NCI-H187 treated with DMSO at 0.1 percent for 48 hours (cell line): ENCODE measurements at regions not wholly inside any gene's neighbourhood (a gene's known extent, or its start where the extent isn't known, plus 50 kb on each side); places are given as distances from the start of the nearest gene placed in this dataset.
"Not testable (repeated sequence)": the region's sequence is repeated elsewhere in the genome, so short reads cannot be mapped to it uniquely, and the experiment has no call there.

Source experiments
- DNase-seq: peaks from one replicate; lab custom pipeline; 2025; lab: John Stamatoyannopoulos, UW

DNA sequence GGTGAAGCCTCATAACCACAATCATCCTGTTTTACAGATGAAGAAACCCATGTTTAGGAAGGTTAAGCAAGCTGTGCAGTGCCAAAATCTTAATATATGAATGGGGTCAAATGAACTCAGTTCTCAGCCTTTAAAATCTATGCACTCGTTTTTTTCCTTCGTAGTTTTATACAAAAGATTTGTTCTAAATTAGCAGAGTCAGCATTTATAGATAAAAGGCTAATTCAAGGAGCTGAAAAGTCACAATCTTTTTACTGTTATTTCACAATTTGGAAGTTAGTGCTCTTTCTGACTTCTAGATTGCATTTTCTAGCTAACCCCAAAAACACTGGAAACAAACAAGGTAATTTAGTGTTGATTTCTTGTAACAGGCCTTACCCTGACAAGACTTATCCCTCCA, 766.9 kb upstream of the ADGRL4 start:
- no peak for DNase-seq

DNA sequence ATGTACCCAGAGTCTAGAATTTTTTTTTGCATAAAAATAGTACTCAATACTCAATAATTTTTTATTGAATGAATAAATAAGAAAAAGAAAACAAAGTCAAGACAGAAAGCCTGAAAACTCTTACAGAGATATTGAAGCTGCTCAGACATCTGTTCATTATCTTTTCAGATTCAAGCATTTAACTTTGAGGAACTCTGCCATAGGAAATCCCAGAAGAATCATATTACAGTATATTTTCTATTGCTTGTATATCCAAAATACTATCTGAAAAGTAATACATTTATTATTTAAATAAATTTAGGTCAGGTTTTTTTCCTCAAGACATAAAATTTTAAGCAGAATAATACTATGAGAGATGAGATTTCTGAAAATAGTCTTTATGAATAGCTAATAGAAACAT, 755.9 kb upstream of the ADGRL4 start:
- DNase-seq = no peak

DNA sequence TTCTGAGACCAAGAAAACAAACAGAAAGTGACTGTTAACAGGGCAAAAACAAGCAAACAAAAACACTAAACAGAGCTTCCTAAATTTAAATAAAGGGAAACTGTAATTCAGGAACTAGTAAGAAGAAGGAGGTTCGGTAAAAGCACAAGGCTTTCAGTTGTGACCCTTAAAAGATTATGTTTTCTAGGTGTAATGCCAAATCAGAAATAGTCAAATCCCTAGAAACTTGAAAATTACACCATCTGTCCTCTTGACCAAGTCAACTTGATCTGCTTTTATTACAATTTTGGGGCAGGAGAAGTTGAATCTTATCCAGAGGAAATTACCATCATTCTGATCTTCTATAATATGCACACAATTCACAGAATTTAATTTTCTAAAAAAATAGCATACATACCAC, 754.0 kb upstream of the ADGRL4 start:
- no peak for DNase-seq

DNA sequence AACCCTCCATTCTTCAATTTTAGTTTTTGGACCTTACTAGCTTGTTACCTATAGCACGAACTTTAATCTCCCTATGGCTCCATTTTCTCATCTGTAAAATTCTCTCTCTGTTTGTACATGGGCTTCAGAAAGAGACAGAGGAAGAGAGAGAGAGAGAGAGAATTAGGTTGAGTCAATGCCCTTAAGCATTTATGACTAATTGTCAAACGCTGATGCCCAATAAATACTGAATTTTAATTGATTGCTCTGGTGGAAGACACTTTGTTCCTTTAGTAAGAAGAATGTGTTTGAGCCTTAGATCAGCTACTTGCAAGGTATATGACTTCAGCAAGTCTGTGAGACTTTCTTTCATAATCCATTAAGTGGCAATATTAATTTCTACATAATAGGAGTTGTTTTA, 743.1 kb upstream of the ADGRL4 start:
- DNase-seq = no peak

DNA sequence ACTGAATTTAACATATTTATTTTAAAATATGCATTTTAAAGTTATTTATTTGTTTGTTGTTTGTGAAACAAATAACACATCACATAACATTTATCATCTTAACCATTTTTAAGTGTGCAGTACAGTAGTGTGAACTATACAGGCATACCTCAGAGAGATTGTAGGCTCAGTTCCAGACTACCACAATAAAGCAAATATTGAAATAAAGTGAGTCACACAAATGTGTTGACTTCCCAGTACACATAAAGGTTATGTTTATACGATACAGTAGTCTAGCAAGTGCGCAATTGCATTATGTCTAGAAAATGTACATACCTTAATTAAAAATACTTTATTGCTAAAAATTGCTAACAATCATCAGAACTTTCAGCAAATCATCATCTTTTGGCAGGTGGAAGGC, 739.4 kb upstream of the ADGRL4 start:
- no peak for DNase-seq

DNA sequence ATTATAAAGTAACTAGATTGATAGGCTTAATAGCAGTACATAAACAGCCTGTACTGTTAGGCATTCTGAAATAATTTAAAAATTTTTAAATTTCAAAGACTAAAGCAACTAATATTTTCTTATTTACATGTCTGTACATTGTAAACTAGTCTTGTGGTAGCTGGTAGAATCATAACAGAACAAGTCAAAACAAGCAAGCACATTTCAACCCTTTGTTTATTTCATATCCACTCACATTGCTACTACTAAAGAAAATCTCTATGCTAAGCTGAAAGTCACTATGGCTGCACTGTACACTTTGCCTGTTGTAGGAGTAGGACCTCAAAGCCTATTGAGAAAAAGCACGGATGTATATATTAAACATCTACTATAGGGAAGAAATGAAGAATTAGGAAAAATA, 738.2 kb upstream of the ADGRL4 start:
- no peak for DNase-seq

DNA sequence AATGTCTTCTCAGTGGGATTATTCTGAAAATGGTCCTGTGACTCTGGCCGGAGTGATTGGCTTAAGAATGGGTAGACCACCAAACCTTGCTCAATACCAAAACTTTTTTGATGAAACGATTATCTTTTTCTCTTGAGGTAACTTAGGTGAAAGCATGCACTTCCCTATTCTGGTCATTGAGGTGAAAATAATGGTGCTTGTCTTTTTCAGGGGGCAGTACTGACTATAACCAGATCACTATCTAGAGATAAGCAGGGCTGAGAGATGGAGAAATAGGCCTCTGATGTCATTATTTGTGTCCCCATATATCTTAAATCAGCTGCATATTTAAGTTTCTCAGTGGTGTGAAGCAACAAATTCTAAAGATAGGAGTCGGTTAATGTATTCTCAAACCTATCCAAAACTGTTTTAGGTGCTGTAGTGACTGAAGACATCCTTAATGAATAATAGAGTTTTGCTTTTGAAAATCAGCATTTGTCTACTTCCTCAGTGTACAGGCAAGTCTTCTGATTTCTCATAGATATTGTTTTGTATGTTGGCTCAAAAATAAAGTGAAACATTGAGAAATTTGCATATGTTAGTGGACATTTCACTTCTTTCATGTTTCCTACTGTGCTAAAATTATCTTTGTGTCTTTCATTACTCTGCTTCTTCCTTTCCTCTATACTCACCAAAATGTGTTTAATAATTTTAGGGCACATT, 735.3 kb upstream of the ADGRL4 start:
- no peak for DNase-seq

DNA sequence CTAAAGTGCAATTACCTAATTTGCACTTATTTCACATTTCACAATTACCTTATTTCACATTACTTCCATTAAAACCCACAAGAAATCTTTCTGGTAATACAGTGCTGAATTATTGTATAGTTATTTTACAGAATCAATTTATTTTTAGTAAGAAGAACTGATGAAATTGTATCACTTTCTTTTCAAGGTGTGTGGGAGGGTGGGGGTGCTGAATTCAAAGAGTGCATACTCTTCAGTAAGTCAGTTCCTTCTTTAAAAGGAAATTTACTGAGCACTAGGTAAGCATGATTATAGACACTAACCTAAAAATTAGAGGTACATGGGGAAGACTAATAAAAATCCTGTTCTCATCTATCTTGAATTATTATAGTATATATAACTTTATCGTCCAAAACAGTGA, 731.6 kb upstream of the ADGRL4 start:
- no peak for DNase-seq

DNA sequence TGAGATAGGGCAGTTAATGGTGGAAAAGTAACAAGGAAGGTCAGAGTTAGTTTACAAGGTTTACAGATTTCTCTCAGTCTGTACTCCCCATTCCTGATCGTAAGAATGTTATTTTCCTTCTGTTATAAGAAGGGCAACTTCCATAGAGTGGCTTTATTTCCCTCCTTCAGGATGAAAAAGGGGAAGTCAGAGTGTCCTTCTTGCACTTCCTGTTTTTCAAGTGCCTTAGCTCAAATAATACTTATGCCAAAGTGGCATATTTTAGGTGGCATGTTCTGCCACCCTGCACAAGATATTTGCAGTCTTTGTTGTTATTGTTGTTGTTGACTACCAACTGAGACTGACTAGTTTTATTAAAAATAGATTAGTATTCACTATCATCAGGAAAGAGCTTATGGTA, 730.7 kb upstream of the ADGRL4 start:
- DNase-seq = no peak

DNA sequence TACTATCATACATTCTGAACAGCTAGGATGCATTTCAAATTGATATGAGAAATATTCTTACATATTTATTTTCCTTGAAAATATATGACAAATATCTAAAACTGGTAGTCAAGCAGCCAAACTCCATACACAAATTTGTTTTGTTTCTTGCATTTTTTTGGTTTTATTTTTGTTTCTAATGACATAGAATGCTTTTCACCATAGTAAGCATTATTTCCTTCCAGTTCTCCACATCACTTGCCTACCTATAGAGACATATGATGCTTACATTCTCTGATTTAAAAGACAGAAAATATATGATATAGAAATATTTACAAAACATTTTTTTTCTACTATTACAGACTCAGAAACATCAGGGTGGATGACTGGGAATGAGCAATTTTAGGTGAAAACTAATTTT, 726.4 kb upstream of the ADGRL4 start:
- no peak for DNase-seq

DNA sequence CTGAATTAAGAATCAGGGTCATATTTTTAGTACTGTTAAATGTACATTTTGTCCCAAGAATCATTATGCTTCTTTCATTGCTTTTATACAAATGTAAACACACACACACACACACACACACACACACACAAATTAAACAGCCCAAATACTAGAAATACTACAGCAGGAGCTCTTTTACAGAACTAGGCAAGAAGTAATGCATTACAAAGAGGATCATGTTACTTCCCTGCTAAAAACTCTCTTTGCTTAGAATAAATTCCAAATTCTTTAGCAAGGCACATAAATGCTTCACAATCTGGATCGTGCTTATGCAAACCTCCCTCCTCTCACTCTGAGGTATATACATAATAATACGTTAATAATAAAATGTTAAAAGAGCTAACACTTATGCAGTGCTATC, 720.4 kb upstream of the ADGRL4 start:
- DNase-seq = no peak

DNA sequence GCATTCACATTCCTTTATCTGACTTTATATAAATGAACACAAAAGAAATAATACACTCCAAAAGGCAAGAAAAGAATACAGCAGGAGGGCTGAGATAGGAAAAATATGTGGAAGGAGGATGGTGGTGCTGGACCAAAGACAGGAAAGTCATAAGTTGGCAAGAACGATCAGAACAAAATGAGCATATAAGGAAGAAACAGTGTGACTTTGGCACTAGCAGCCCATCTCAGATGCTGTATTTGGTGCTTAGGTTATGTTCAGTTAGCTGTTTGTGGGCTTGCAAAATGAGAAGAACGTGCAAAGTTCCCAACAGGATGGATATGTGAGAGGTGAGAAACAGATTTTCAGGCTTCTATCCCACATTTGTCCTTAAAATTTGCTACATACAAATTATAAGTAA, 719.8 kb upstream of the ADGRL4 start:
- DNase-seq = no peak

DNA sequence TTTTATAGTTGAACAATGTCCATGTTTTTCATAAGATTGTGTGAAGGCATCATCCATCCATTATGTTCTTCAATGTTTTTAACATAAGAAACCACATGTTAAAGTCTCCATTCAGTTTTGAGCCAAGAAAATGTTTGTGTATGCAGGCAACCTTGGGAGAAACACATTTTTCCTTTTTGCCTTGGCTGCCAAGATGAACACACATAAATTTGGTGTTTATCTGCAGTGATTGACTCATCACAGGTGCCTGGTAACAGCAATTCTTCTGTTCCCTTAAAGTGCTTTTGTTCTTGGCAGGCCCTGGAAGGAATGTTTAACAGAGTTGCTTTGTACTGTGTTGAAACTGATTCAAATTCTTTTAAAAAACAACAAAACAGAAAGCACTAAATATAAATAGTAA, 709.9 kb upstream of the ADGRL4 start:
- no peak for DNase-seq

DNA sequence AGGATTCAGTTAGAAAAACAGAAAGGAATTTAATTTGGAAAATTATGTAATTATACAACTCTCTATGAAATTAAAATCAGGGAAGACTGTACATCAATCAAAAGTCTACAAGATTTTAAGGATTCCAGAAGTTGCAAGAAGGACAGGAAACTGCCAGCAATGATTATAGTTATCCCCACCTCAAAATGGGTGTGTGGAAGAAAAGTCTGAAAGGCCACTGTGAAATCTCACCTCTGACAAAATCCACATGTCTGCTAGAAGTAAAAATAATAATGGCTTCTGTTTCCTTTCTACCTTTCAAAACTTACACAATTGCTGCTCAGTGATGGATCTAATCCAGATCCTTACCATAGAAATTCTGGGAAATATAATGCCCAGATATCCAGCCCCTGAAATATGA, 708.1 kb upstream of the ADGRL4 start:
- DNase-seq = no peak

DNA sequence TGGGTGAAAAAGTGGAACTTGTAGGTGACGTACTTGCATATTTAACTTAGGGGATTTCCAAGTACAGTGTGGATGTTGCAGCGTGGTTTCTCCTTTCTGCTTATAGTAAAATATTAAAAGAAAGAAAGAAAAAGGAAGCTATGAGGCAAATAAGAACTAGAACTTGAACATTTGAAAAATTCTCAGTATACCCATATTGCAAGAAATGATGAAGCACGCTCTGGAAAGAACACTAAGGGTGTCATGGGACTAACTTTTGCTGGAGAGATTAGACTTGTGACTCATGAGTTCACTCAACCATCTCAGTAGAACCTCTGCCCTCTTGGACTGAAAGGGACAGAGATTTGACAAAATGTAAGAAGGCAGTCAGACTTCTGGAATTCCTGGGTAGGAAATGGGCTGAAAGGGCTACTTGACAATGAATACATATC, 704.5 kb upstream of the ADGRL4 start:
- DNase-seq = no peak

DNA sequence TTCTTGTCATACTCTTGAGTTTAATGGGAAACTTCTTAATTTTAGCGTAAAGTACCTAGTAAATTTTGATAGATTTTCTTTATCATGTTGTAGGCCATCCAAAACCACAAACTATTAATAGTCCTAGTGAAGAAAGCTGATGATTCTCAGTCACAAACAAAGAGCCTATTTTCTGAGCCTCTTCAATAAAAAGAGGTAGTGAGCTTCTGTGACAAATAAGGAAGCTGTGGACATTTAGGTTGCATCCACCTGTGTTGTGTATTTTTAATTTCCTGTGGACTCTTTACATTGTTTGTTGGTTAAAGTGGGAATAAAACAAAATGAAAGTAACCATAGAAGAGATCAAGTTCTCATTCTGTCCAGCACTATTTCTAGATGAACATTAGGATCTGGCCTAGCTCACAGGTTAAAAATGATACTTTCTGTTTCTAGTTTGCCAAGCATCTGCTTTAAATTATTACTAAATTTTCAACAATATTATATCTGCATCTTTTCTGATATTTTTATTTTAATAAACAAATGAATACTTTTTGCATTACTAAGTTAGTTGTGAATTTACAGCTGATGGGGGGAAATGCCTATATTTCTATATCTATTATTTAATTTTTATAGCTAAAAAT, 702.2 kb upstream of the ADGRL4 start:
- DNase-seq = no peak

DNA sequence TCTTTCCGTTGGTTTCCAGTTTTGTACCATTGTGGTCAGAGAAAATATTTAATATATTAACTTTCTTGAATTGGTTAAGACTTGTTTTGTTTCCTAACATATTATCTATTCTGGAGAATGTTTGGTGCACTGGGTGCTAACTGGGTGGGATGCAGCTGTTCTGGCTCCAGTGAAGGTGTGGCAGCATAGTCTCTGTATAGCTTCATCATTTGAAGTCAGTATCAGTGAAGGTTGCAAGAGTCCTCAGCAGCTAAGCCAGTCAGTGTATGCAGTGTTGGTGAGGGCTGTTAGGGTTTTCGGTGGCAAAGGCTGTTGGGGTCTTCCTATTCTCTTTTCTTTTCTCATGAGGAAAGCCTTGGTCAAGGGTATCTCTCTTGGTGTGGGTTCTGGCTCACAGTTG, 698.7 kb upstream of the ADGRL4 start:
- DNase-seq = no peak

DNA sequence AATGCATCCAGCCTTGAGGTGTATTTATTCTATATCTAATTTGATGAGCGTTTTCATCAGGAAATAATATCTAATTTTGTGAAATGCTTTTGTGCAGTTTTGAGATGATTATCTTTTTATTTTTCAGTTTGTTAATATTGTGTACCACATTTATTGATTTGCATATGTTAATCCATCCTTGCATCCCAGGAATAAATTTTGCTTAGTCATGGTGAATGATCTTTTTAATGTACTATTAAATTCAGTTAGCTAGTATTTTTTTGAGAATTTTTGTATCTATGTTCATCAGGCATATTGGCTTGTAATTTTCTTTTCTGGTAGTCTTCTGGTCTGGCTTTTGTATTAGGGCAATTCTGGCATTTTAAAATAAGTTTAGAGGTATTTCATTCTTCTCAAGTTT, 697.5 kb upstream of the ADGRL4 start:
- DNase-seq = no peak

DNA sequence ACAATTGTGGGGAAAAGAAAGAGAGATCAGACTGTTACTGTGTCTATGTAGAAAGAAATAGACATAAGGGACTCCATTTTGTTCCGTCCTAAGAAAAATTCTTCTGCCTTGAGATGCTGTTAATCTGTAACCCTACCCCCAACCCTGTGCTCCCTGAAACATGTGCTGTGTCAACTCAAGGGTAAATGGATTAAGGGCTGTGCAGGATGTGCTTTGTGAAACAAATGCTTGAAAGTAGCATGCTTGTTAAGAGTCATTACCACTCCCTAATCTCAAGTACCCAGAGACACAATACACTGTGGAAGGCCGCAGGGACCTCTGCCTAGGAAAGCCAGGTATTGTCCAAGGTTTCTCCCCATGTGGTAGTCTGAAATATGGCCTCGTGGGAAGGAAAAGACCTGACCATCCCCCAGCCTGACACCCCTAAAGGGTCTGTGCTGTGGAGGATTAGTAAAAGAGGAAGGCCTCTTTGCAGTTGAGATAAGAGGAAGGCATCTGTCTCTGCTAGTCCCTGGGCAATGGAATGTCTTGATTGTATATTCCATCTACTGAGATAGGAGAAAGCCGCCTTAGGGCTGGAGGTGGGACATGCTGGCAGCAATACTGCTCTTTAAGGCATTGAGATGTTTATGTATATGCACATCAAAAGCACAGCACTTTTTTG, 695.9 kb upstream of the ADGRL4 start:
- DNase-seq = not testable (repeated sequence)

DNA sequence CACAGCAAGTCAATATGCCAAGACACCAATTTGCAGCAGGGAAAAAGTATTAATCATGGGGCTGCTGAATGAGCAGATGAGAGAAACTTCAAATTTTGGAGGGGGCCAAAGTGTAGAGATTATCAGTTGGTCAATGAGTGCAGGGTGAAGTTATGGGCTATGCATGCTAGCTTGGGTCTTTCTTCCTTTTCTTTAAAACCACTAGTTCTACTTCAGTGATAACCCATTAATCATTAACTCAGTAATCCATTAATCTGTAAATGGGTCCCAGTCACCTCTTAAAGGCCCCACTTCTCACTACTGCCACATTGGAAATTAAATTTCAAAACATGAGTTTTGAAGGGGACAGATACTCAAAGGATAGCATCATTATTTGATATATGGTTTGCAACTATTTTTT, 688.6 kb upstream of the ADGRL4 start:
- DNase-seq = no peak

DNA sequence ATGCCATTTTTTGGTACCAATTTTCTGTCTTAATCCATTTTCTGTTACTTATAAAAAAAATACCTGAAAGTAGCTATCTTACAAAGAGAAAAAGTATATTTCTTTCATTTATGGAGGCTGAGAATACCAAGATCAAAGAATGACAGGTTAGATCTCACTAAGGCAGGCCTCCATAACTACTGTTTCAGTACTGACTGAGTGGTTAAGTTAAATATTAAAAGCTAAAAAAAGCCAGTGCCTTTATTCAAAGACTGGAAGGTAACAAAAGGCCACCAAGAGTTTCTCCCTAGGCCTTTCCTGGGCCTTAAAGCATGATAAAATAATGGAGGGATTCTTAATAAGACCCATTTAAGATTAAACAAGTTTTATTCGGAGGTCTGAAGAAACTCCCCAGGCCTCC, 687.7 kb upstream of the ADGRL4 start:
- DNase-seq = no peak

DNA sequence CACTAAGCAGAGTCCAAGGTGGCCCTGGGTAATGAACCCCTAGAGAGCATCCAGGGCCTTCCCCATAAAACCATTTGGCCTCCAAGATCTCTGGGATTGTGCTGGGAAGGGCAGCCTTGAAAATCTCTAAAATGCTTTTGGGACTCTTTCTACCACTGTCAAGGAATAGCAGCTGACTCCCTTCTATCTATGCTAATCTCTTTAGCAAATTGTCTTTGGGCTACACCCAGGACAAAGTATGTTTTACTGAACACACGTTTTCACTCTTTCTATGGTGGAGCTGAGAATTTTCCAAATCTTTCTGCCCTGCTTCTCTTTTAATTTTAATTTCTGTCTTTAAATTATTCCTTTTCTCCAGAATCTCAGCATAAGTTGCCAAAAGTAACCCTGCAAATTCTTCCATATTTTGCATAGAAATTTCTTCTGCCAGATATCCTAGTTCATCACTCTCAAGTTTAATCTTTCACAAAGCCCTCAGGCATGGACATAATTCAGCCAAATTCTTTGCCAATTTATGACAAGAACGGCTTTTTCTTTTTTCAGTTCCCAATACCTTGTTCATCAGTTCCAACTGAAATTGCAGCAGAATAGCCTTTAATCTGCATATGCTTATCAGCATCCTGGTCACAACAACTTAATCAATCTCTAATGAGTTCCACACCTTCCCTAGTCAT, 687.0 kb upstream of the ADGRL4 start:
- DNase-seq = no peak

DNA sequence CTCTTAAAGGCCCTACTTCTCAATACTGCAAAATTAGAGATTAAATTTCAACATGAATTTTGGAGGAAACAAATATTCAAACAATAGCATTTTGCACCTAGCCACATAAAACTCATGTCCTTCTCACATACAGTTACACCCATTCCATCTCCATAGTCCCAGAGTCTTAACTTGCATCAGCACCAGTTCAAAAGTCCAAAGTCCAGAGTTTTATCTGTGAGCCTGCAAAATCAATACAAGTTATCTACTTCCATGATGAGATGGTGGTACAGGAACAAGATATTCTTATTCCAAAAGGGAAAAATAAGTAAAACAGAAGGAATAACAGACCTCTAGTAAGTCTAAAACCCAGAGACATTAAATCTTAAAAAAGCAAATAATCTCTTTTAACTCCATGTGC, 686.0 kb upstream of the ADGRL4 start:
- DNase-seq = no peak
